GM19351 (cell line): ENCODE measurements at regions not wholly inside any gene's neighbourhood (a gene's known extent, or its start where the extent isn't known, plus 50 kb on each side); places are given as distances from the start of the nearest gene placed in this dataset.
"Not testable (repeated sequence)": the region's sequence is repeated elsewhere in the genome, so short reads cannot be mapped to it uniquely, and the experiment has no call there.

Source experiments
- ATAC-seq: cut with Tn5 transposase; IDR thresholded peaks from one replicate; pipeline ENCODE4 v1.9.1; 2021; ENCODE audit warnings: mild to moderate bottlenecking, moderate library complexity; ENCODE audit not compliant: unreplicated experiment

DNA sequence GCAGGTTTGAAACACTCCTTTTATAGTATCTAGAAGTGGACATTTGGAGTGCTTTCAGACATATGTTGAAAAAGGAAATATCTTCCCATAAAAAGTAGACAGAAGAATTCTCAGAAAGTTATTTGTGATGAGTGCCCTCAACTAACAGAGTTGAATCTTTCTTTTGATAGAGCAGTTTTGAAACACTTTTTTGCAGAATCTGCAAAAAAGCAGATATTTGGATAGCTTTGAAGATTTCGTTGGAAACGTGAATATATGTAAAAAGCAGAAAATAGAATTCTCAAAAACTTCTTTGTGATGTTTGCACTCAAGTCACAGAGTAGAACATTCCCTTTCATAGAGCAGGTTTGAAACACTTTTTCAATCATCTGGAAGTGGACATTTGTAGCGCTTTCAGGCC is 676.4 kb upstream of the ZNF337 start:
- ATAC-seq: not testable (repeated sequence)

DNA sequence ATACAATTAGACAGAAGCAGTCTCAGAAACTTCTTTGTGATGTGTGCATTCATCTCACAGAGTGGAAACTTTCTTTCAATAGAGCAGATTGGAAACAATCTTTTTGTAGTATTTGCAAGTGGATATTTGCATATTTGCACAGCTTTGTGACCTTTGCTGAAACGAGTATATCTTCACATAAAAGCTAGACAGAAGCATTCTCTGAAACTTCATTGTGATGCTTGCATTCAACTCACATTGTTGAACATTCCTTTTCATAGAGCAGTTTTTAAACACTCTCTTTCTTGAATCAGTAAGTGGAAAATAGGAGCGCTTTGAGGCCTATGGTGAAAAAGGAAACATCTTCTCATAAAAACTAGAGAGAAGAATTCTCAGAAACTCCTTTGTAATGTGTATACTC is 657.9 kb upstream of the ZNF337 start:
- ATAC-seq: no peak

DNA sequence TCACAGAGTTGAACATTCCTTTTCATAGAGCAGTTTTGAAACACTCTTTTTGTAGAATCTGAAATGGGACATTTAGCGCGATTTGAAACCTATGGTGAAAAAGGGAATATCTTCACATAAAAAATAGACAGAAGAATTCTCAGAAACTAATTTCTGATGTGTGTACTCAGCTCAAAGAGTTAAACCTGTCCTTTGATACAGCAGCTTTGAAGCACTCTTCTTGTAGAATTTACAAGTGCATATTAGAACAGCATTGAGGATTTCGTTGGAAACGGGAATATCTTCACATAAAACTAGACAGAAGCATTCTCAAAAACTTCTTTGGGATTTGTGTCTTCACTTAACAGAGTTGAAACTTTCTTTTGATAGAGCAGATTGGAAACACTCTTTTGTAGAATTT is 650.7 kb upstream of the ZNF337 start:
- ATAC-seq: no peak

DNA sequence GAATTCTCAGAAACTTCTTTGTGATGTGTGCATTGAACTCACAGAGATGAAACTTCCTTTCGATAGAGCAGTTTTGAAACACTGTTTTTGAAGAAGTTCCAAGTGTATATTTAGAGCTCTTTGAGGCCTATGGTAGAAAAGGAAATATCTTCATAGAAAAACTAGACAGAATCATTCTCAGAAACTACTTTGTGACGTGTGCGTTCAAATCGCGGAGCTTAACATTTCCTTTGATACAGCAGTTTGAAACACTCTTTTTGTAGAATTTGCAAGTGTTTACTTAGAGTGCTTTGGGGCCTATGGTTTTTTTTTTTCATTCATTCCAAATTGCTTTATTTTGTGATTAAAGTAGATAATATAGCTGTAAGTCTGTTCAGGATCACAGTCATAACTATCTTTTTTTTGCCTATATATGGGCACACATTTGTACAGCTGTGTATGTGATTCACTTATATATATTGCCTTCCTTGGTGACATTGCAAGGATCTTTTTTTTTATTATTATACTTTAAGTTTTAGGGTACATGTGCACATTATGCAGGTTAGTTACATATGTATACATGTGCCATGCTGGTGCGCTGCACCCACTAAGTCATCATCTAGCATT is 643.9 kb upstream of the ZNF337 start:
- ATAC-seq: not testable (repeated sequence)

DNA sequence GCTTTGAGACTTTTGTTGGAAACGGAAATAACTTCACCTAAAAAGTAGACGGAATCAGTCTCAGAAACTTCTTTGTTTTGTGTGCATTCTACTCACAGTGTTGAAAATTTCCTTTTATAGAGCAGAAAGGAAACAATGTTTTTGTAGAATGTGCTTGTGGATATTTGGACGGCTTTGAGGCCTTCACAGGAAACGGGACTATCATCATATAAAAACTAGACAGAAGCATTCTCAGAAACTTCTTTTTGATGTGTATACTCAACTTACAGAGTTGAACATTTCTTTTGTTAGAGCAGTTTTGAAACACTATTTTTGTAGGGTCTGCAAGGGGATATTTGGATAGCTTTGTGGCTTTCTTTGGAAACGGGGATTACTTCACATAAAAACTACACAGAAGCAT is 627.5 kb upstream of the ZNF337 start:
- no peak for ATAC-seq

DNA sequence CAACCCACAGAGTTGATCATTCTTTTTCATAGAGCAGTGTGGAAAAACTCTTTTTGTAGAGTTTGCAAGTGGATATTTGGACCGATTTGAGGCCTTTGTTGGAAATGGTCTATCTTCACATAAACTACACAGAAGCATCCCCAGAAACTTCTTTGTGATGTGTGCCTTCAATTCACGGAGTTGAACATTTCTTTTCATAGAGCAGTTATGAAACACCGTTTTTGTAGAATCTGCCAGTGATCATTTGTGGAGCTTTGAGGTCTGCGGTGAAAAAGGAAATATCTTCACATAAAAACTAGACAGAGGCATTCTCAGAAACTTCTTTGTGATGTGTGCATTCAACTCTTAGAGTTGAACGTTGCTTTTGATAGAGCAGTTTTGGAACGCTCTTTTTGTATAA is 618.4 kb upstream of the ZNF337 start:
- no peak for ATAC-seq

DNA sequence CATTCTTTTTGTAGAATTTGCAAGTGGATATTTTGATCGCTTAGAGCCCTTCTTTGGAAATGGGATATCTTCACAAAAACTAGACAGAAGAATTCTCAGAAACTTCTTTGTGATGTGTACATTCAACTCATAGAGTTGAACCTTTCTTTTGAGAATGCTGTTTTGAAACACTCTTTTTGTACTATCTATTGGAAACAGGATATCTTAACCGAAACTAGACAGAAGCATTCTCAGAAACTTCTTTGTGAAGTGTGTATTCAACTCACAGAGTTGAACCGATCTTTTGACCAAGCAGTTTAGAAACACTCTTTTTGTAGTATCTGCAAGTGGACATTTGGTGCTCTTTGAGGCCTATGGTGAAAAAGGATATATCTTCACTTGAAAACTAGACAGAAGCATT is 613.1 kb upstream of the ZNF337 start:
- not testable (repeated sequence) for ATAC-seq

DNA sequence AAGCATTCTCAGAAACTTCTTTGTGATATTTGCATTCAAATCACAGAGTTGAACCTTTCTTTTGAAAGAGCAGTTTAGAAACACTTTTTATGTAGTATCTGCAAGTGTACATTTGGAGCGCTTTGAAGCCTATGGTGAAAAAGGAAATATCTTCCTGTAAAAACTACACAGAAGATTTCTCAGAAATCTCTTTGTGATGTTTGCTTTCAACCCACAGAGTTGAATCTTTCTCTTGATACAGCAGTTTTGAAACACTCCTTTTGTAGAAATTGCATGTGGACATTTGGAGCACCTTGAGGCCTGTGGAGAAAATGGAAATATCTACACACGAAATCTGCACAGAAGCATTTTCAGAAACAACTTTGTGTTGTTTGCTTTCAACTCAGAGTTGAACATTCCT is 612.3 kb upstream of the ZNF337 start:
- ATAC-seq: no peak

DNA sequence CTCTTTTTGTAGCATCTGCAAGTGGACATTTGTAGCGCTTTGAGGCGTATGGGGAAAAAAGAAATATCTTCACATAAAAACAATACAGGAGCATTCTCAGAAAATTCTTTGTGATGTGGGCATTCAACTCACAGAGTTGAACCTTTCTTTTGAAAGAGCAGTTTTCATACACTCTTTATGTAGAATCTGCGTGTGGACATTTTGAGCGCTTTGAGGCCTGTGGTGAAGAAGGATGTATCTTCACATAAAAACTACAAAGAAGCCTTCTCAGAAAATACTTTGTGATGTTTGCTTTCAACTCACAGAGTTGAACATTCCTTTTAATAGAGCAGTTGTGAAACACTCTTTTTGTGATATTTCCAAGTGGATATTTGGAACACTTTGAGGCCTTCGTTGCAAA is 598.4 kb upstream of the ZNF337 start:
- ATAC-seq: no peak

DNA sequence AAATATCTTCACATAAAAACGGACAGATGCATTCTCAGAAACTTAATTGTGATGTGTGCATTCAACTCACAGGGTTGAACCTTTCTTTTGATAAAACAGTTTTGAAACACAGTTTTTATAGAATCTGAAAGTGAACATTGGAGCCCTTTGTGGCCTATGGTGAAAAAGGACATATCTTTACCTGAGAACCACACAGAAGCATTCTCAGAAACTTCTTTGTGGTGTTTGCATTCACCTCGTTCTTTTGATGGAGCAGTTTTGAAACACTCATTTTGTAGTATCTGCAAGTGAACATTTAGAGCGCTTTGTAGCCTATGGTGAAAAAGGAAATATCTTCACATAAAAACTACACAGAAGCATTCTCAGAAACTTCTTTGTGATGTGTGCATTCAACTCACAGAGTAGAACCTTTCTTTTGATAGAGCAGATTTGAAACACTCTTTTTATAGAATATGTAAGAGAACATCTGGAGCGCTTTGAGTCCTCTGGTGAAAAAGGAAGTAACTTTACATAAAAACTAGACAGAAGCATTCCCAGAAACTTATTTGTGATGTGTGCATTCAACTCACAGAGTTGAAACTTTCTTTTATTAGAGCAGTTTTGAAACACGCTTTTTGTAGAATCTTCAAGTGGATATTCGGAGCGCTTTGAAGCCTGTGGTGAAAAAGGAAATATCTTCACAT is 591.9 kb upstream of the ZNF337 start:
- ATAC-seq: not testable (repeated sequence)

DNA sequence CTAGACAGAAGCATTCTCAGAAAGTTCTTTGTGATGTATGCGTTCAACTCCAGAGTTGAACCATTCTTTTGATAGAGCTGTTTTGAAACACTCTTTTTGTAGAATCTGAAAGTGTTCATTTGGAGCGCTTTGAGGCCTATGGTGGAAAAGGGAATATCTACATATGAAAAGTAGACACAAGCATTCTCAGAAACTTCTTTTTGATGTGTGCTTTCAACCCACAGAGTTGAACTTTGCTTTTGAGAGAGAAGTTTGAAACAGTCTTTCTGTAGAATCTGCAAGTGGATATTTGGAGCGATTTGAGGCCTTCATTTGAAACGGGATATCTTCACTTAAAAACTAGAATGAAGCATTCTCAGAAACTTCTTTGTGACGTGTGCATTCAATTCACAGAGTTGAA is 582.6 kb upstream of the ZNF337 start:
- ATAC-seq: no peak

DNA sequence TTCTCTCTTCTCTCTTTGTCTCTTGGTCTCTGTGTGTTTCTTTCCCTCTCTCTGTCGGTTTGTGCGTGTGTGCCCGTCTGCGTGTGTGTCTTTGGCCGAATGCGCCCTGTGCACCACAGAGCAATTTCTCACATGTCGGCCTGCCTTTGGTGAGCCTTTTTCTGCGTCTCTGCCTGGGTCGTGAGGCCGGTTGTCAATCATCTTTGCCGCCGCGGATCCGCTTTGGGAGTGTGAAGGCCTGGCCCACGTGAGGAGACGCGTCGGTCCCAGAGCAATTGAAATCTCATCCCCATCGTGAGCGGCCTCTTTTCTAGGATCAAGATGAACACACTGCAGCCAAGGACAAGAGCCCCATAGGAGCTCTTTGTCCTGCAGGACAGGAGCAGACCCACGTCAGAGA is 580.7 kb upstream of the ZNF337 start:
- ATAC-seq: no peak

DNA sequence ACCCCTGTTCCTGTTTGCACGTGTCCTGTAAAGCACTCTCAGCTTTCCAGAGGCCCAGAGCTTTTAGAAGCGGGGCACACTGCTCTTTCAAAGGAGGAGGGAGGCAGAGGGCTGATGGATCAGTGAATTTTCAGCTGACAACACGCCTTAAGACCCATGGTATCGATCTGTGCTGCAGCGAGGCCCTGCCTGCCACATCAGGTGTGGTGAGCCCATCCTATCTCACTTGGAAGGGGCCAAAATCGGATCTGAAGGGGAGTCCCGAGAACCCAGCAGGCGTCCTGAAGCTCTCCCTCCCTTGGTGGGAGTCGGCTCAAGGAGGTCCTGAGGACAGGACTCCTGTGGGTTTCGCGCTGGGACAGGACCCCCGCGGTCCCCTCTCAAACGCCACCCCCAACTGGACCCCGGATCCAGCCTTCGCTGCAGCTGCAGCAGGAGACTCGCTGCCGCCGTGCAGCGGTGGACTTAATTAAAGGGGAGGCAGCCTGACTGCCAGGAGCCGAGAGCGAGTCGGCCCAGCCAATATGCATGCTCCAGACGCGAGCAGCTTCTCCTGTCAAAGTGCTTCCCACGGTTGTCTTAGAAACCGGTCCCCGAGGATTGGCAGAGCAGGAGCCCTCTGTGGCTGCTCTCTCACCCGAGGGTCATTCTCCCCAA is 580.0 kb upstream of the ZNF337 start:
- no peak for ATAC-seq

DNA sequence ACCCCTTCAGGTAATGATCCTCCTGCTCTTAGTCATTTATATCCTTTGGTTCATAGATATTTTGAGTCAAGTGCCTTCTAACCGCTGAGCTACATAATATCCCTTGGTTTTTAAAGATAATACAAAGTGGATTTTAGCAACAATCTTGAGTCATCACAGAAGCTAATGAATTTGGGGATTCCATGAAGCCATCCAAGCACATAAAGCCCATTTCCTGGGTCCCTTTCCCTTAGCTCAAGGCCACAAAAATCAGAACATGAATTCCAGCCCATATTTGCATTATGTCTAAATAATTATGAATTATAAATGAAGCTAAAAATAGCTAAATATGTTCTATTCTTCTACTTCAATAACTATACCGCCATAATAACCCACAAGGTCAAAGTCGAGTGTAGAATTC is 572.1 kb upstream of the ZNF337 start:
- ATAC-seq: not testable (repeated sequence)

DNA sequence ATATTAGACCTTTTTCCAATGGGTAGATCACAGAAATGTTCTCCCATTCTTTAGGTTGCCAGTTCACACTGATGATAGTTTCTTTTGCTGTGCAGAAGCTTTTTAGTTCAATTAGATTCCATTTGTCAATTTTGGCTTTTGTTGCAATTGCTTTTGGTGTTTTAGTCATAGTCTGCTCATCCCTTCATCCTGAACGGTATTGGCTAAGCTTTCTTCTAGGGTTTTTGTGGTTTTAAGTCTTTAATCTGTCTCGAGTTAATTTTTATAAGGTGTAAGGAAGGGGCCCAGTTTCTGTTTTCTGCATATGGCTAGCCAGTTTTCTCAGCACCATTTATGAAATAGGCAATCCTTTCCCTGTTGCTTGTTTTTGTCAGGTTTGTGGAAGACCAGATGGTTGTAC is 564.3 kb upstream of the ZNF337 start:
- not testable (repeated sequence) for ATAC-seq

DNA sequence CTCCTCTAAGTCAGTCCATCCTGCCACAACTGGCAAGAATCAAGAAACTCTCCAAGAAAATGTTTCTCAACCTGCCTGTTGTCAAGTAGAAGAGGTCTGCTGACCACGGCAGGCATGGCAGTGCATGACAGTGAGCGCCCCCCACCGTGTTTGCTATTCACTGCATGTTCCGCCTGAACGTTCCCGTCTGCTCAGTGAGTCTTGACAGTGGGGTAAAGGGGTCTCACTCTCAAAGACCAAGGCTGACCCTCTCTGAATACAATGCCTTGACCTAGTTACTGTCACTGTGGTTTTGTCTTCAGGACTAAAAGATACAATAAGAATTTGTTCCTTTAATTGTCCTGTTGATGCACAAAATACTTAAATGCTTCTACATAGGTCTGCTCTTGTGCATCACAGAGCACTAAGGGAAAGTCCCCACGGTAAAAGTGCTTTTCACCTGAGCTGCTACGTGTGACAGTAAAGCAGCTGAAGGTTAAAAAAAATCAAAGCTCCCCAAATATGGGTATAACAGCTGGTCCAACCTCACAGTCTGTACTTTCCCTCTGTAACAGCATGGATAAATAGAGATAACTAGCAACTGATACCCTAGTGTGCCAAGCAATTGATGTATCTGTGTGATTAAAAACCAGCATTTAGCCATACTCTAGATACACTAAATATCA is 555.8 kb upstream of the ZNF337 start:
- ATAC-seq: not testable (repeated sequence)

DNA sequence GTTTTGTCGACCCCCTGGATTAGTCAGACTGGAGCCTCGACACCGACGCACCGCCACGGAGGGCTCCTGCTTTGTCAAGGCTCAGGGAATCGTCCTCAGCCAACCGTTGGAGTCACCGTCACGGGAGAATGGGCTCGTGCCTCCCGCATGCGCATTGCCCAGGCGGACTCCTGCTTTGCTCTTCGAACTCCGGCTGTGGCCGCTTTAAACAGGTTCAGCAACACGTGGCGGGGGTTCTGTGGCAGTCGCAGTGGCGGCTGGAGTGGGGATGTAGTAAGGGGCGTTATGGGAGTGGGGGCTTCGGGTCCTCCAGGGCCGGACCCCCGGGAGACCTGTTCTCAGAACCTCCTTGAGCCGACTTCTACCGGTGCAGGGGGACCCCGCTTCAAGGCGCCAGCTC is 554.7 kb upstream of the ZNF337 start:
- ATAC-seq: not testable (repeated sequence)

DNA sequence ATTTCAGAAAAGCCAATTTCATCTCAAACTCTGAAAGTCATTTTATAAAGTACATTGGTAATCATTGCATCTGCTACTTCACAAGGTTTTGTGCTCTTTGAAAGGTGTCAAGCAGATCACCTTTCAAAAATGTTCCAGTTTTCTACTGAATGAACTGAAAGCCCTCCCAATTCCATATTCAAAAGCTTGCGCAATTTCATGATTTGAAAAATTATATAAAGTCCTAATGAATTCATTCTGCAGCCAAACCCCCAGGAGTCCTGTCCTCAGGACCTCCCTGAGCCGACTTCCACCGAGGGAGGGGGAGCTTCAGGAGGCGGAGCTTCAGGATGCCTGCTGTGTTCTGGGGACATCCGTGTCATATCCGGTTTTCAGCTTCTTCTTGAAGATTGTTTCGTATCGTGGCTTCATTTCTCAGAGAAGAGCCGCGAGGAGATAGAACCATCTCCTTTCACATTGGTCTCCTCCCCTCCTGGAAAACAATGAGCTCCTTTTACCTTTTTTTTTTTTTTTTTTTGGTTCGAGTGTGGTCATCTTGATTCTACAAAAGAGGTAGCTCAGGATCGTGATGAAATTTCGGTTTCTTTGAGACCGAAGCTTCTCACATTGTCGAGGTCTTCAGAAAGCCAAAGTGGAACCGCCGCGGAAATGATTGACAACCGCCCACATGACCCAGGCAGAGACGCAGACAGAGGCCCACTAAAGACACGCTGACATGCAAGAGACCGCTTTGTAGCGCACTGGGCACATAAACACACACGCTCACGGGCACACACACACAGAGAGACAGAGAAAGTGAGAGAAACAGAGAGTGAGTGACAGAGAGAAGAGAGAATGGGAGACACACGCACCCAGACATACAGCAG is 553.8 kb upstream of the ZNF337 start:
- ATAC-seq: not testable (repeated sequence)

DNA sequence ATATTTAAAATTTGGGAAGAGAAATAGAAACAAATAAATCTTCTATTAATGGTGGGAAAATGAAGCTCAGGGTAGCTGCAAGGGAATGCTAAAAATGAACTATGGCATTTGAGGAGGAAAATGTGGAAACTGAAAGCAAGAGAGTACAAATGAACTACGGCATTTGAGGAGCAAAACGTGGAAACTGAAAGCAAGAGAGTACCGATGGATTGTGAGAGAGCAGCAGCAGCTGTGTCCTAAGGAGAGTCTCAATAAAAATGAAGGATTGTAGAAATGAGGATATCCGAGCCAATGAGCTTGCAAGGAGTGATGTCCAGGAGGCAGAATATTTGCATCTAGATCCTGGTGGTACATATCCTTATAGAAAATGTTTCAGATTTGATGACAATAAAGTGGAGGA is 547.1 kb upstream of the ZNF337 start:
- ATAC-seq: no peak

DNA sequence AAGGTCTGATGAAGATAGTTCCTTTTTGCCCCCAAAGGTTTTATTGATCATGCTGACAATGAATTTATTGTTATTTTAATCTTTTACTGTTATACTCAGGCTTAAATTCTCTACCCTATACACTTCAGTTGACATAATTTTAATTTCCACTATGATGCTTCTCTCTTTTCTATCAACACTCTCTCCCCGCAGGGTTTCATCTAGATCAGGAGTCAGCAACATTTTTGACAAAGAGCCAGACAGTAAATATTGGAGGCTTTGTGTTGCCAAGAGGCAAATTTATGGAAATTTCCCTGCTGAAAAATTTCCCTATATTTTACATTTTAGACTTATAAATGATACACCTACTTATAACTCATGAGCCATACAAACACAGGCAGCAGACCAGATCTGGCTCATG is 524.0 kb upstream of the ZNF337 start:
- ATAC-seq: not testable (repeated sequence)

DNA sequence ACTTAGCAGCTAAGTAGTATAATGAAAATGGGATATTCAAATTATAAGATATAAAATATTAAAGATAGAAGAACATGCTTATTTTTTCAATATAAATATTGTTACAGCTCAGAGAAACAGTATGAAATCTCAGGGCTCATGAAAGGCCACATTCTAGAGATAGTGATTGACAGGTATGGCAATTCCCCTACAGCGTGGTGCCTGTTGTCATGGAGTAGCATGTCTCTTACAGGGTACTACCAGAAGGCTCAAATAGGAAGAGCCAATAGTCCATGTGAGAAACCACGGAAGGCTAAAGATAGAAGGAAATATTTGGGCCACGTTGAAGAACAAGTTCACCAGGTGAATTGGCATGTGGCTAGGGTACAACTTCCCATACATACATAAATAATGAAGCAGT is 522.9 kb upstream of the ZNF337 start:
- ATAC-seq: not testable (repeated sequence)
